ENCODE measurements at regions not wholly inside any gene's neighbourhood (a gene's known extent, or its start where the extent isn't known, plus 50 kb on each side); places are given as distances from the start of the nearest gene placed in this dataset.

- Histone ChIP-seq H3K4ac (ENCODE audit: low read depth, low read length) (no peak overlapping the region), H2AFZ (ENCODE audit: low read length) (no peak overlapping the region), H3K14ac (ENCODE audit: insufficient read depth, low read length) (no peak overlapping the region), H3K9me3 (ENCODE audit: control insufficient read depth, low read depth, low read length) (no peaks in the 10 kb centered on the region), H2BK15ac (ENCODE audit: low read depth, low read length) (no peak overlapping the region), H3K27me3 (ENCODE audit: insufficient read depth, low read length) (no peaks in the 10 kb centered on the region), H3K18ac (ENCODE audit: insufficient read length, low read depth, low read length) (no peak overlapping the region), H2BK20ac (ENCODE audit: low read depth, low read length, poor library complexity, severe bottlenecking) (no peak overlapping the region), H3K23me2 (ENCODE audit: insufficient read length, low read depth, low read length, poor library complexity, severe bottlenecking) (no peaks in the 10 kb centered on the region), H3K79me1 (ENCODE audit: insufficient read depth, low read depth, low read length, poor library complexity, severe bottlenecking) (no peaks in the 10 kb centered on the region), H4K8ac (replicated peaks; ENCODE audit: insufficient read length, low read depth, low read length) (no peak overlapping the region), H4K20me1 (ENCODE audit: control insufficient read depth, insufficient read depth, insufficient read length) (no peaks in the 10 kb centered on the region), H3K23ac (ENCODE audit: insufficient read length, low read depth, low read length) (no peak overlapping the region), H4K5ac (ENCODE audit: insufficient read length, low read depth, low read length) (no peak overlapping the region), H3K4me1 (ENCODE audit: insufficient read depth, low read length) (no peaks in the 10 kb centered on the region), H2BK5ac (ENCODE audit: insufficient read length, low read length) (no peak overlapping the region), H3K9ac (ENCODE audit: extremely low read depth, insufficient read length, low read length) (no peak overlapping the region), H3K79me2 (ENCODE audit: insufficient read depth, low read length) (no peaks in the 10 kb centered on the region), H2BK120ac (ENCODE audit: low read depth, low read length, poor library complexity, severe bottlenecking) (no peak overlapping the region), H3T11ph (ENCODE audit: low read length) (no peak overlapping the region), H2BK12ac (ENCODE audit: insufficient read length, low read depth, low read length) (no peak overlapping the region), H3K4me2 (ENCODE audit: insufficient read depth, insufficient read length, low read length) (no peak overlapping the region), H3K27ac (ENCODE audit: insufficient read length, low read depth, low read length) (no peak overlapping the region), H3K56ac (ENCODE audit: insufficient read length, low read depth, low read length) (no peak overlapping the region), H2AK5ac (ENCODE audit: insufficient read length, low read length) (no peak overlapping the region), H4K91ac (ENCODE audit: insufficient read length, low read depth, low read length) (no peak overlapping the region)
- Mint-ChIP-seq H3K9me3 (peaks cover 24 to 27% of the 10 kb centered on the region in 2 experiments), H3K36me3 (ENCODE audit: insufficient read depth in 1 of 3, low read depth in 3 of 3) (peaks cover 3 to 9% (median 5%) of the 10 kb centered on the region in 3 experiments; a peak in 5 of 7 replicates), H3K4me1 (peaks cover 8 to 9% of the 10 kb centered on the region in 2 experiments), H3K27me3 (ENCODE audit: low read depth) (peaks cover 15% of the 10 kb centered on the region), H3K4me3 (no peak overlapping the region), H3K27ac (no peak overlapping the region)
- no CpG with 5 or more reads among the region's 2 CpGs for WGBS (ENCODE audit: extremely low coverage, insufficient read length, low lambda C conversion rate)
- DNase-seq: no peak
- TF ChIP-seq CTCF (conservative IDR thresholded peaks at IDR 0.05): no peak
These were observed 164.9 kb downstream of the MIAT start for GRCh38 chr22:26822313-26822712.
